OCI-LY7 (cell line): ENCODE measurements at regions not wholly inside any gene's neighbourhood (a gene's known extent, or its start where the extent isn't known, plus 50 kb on each side); places are given as distances from the start of the nearest gene placed in this dataset.

ENCODE experiments used
- BruUV-seq: library from RNA; stranded (reverse); fragments of 400-500 nt; replicated peaks from 2 replicates; lab custom pipeline; 2021; lab: Mats Ljungman, UMichigan
- CTCF ChIA-PET: fragments of 300-600 bp; sonication (Branson Sonifier 250); formaldehyde crosslinking; loops from one replicate; lab custom pipeline; 2022; ENCODE audit warnings: antibody characterized with exemption; ENCODE audit not compliant: unreplicated experiment; lab: Charles Lee
- POLR2A ChIA-PET: fragments of 300-600 bp; sonication (Branson Sonifier 250); formaldehyde crosslinking; loops from one replicate; lab custom pipeline; 2022; ENCODE audit warnings: antibody characterized with exemption; lab: Charles Lee
- DNase-seq: peaks from one replicate; pipeline ENCODE4 v3.0.0-alpha.2; 2015; ENCODE audit warnings: low spot score
- H2AFZ ChIP-seq: fragments of 200-600 bp; sonication (generic), shearing (Covaris generic); 2 replicates; pipeline ENCODE4 v1.6.1; 2014; ENCODE audit warnings: mild to moderate bottlenecking, antibody characterized with exemption, low read length, moderate library complexity
- H3K27ac ChIP-seq: fragments of 200-600 bp; sonication (generic); 2 replicates; pipeline ENCODE4 v1.5.1; 2014; ENCODE audit warnings: mixed run types, low read depth, mild to moderate bottlenecking, moderate library complexity, low read length, inconsistent platforms; ENCODE audit not compliant: poor library complexity, severe bottlenecking
- H3K36me3 ChIP-seq: fragments of 200-600 bp; sonication (generic); 2 replicates; pipeline ENCODE4 v1.6.1; 2014; ENCODE audit warnings: mild to moderate bottlenecking, antibody characterized with exemption, low read length, moderate library complexity, mixed read lengths; ENCODE audit not compliant: insufficient read depth
- H3K4me1 ChIP-seq: fragments of 200-600 bp; sonication (generic); 2 replicates; pipeline ENCODE4 v1.5.1; 2014; ENCODE audit warnings: mild to moderate bottlenecking, low read length; ENCODE audit not compliant: insufficient read depth, poor library complexity, severe bottlenecking
- H3K4me2 ChIP-seq: fragments of 200-600 bp; sonication (generic); 2 replicates; pipeline ENCODE4 v1.6.1; 2014; ENCODE audit warnings: mild to moderate bottlenecking, low read length
- H3K4me3 ChIP-seq: fragments of 200-600 bp; sonication (generic); 2 replicates; pipeline ENCODE4 v1.5.1; 2014; ENCODE audit warnings: mild to moderate bottlenecking, low read depth, low read length; ENCODE audit not compliant: poor library complexity, severe bottlenecking
- H3K79me2 ChIP-seq: fragments of 200-600 bp; sonication (generic); 2 replicates; pipeline ENCODE4 v1.6.1; 2016; ENCODE audit warnings: low read depth, mild to moderate bottlenecking, low read length, moderate library complexity, mixed read lengths; ENCODE audit not compliant: insufficient read depth
- H3K9me2 ChIP-seq: fragments of 200-600 bp; sonication (generic); 2 replicates; pipeline ENCODE4 v1.6.1; 2016; ENCODE audit warnings: mild to moderate bottlenecking, low read length, mixed read lengths; ENCODE audit not compliant: insufficient read depth
- H3K9me3 ChIP-seq: fragments of 200-600 bp; sonication (generic); 2 replicates; pipeline ENCODE4 v1.6.1; 2014; ENCODE audit warnings: mild to moderate bottlenecking, mixed run types, low read length, mixed read lengths
- H4K20me1 ChIP-seq: fragments of 200-600 bp; sonication (generic); 2 replicates; pipeline ENCODE4 v1.6.1; 2014; ENCODE audit warnings: mild to moderate bottlenecking, antibody characterized with exemption, low read length, moderate library complexity, mixed read lengths; ENCODE audit not compliant: insufficient read depth
- CTCF ChIP-seq: fragments of 200-600 bp; sonication (generic); conservative IDR thresholded peaks from 2 replicates; pipeline ENCODE4 v1.5.1; 2014; ENCODE audit warnings: mild to moderate bottlenecking, antibody characterized with exemption, low read length, moderate library complexity, mixed read lengths
- EZH2phosphoT487 ChIP-seq: fragments of 200-600 bp; sonication (generic); IDR thresholded peaks from 2 replicates; pipeline ENCODE4 v1.6.1; 2018; ENCODE audit warnings: low read depth, borderline replicate concordance, mild to moderate bottlenecking, mixed run types, antibody characterized with exemption, low read length, moderate library complexity, mixed read lengths
- intact Hi-C: fragments of 100-400 bp; cut with micrococcal nuclease; formaldehyde crosslinking; loops from one replicate; pipeline ENCODE4 v1.10.0; 2022; ENCODE audit not compliant: unreplicated experiment

GRCh38 chr2:53435610-53436009, 332.0 kb upstream of the CHAC2 start:
- H4K20me1 ChIP-seq, result no peaks in the 10 kb centered on the region
- no peaks in the 10 kb centered on the region for H3K9me3 ChIP-seq
- H3K4me3 ChIP-seq, result no peak overlapping the region
- no peak for TF ChIP-seq EZH2phosphoT487
- no peaks in the 10 kb centered on the region for H3K36me3 ChIP-seq
- H3K4me1 ChIP-seq, result no peaks in the 10 kb centered on the region
- H3K79me2 ChIP-seq, result no peaks in the 10 kb centered on the region
- H2AFZ ChIP-seq, result no peak overlapping the region
- intact Hi-C loops, result no loop called here
- no peak for DNase-seq
- no TSS peak for BruUV-seq
- no peak overlapping the region for H3K27ac ChIP-seq
- ChIA-PET CTCF (no interaction called here), POLR2A (interaction anchor here (0.6 kb wide), 2 partner anchors 13 to 1313 kb away, joined by 3 read pairs; no protein-coding TSS in a partner anchor)
- H3K9me2 ChIP-seq, result no peaks in the 10 kb centered on the region
- no peak overlapping the region for H3K4me2 ChIP-seq

- ChIA-PET CTCF (no interaction called here), POLR2A (no interaction called here)
- Histone ChIP-seq H3K9me2 (no peaks in the 10 kb centered on the region), H3K4me3 (no peak overlapping the region), H4K20me1 (no peaks in the 10 kb centered on the region), H3K79me2 (no peaks in the 10 kb centered on the region), H2AFZ (no peak overlapping the region), H3K4me2 (no peak overlapping the region), H3K4me1 (no peaks in the 10 kb centered on the region), H3K9me3 (no peaks in the 10 kb centered on the region), H3K27ac (no peak overlapping the region), H3K36me3 (no peaks in the 10 kb centered on the region)
- TF ChIP-seq EZH2phosphoT487, result no peak
- no peak for TF ChIP-seq CTCF
- BruUV-seq, result no TSS peak
- intact Hi-C loops, result no loop called here
- DNase-seq, result no peak
Measured at GRCh38 chr2:53434466-53434865, 333.1 kb upstream of the CHAC2 start.

GRCh38 chr2:53432936-53433335, 334.7 kb upstream of the CHAC2 start:
- Histone ChIP-seq H3K79me2 (no peaks in the 10 kb centered on the region), H3K9me2 (no peaks in the 10 kb centered on the region), H4K20me1 (no peaks in the 10 kb centered on the region), H3K4me3 (no peak overlapping the region), H3K36me3 (no peaks in the 10 kb centered on the region), H2AFZ (no peak overlapping the region), H3K4me2 (no peak overlapping the region), H3K27ac (no peak overlapping the region), H3K9me3 (no peaks in the 10 kb centered on the region), H3K4me1 (no peaks in the 10 kb centered on the region)
- ChIA-PET CTCF (no interaction called here), POLR2A (interaction anchor here (0.5 kb wide), 1 partner anchor 524 kb away, joined by 4 read pairs; no protein-coding TSS in a partner anchor)
- intact Hi-C loops, result no loop called here
- no TSS peak for BruUV-seq
- no peak for DNase-seq
- TF ChIP-seq EZH2phosphoT487 (no peak), CTCF (no peak)
